NCI-H2029 (cell line): ENCODE measurements at regions not wholly inside any gene's neighbourhood (a gene's known extent, or its start where the extent isn't known, plus 50 kb on each side); places are given as distances from the start of the nearest gene placed in this dataset.

Source experiments
- DNase-seq: peaks from one replicate; lab custom pipeline; 2025; lab: John Stamatoyannopoulos, UW

DNA sequence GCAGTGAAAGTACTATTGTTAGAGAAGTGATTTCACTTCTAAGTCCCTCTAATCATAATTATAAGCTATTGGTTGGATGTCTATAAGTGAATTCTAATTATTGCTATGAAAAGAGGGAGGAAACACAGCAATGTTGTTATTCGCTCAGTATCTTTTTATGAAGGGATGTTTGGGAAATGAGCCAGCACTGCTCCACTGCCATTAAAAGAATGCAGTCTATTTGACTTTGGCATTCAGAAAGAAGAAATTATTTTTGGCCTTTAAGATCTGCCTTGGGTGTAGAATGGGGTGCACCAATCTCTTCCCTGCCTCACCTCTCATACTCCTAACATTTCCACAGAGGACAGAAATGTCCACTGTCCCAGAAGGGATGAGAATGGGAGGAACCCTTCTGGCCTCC is 332.0 kb downstream of the SPATA31D1 start:
- DNase-seq: no peak

DNA sequence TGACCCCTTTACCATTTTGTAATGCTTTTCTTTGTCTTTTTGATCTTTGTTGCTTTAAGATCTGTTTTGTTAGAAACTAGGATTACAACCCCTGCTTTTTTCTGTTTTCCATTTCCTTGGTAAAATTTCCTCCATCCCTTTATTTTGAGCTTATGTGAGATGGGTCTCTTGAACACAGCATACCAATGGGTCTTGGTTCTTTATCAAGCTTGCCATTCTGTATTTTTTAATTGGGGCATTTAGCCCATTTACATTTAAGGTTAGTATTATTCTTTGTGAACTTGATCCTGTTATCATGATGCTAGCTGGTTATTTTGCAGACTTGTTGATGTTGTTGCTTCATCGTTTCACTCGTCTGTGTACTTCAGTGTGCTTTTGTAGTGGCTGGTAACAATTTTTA is 337.3 kb downstream of the SPATA31D1 start:
- no peak for DNase-seq

DNA sequence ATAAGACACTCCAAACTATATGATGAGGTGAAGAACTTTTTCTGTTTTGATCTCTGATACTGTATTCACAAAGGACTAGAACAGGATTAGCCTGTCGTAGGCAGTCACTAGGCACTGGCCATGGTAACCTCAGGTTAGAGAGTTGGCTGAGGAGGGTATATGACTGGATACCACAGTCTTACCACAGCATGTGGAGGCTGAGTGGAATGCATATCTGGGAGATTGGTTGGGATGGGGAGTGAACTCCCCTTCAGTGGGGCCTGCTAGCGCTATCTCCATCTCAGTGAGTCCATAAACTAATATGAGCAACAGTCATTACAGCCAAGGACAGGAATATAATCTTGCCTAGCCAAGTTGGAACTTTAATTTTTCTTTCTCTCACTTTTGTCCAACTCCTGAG is 339.1 kb downstream of the SPATA31D1 start:
- no peak for DNase-seq

DNA sequence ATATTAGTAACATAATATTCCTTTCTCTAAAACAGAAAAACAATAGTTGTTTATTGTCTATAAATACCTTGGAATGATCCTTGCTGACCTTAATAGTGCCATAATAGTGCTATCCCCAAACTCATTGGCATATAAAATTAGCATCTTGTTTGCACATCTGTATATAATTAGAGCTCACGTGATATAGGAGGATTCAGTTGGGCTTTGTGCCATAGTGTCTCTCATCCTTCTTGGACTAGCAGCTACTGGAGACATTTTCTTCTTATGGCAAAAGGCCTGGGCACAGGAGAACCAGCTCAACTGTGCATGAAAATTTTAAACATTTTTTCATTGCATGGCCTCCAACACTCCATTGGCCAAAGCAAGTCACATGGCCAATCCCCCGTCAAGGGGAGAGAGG is 342.5 kb downstream of the SPATA31D1 start:
- no peak for DNase-seq

DNA sequence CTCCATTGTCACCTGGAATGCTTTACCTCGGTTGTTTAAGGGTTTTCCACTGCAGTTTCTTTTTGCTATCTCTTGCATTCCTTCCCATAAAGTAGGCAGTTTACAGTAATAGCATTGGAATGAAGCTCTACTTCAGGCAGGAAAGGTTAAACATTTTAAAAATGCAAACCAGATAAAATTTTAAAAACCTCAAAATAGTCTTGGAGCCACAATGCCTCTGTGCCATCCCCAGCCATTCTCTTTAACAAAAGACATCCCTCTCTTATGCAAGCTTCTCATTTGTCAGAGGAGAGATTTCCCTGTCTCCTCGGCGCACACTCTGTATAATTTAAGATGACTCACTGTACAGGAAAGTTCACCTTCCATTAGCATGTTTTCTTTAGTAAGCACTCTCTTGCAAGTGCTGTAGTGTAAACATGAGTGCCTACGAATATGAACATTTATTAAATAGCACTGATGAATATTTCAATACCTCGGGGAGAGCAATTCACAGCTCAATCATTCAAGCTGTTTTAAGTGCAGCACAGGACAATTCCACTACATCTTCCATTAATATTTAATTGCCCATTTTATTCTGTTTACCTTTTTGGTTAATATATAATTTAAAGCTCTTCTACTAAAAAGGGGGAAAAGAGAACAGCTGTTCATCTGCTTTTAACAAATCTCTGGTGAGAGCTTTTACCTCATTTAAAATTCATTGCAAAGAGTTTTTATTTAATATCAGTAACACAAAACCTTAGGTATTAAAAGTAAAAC is 343.6 kb downstream of the SPATA31D1 start:
- no peak for DNase-seq

DNA sequence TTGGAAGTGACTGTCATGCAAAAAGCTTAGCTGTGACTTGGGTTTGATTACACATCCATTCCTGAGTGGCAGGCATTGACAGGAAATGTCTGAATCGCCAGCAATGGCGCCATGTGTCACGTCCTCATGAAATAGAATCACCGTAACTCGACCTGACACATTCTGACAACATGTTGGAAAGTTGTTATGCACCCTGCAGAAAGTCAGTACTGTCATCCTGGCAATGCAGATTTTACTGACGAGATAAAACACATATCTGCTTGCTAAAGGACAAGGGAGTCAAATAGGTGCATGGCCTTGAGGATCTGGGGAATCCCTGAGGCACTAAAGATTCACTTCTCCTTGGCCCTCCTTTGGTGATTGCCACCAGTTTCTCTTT is 344.2 kb downstream of the SPATA31D1 start:
- DNase-seq: no peak

DNA sequence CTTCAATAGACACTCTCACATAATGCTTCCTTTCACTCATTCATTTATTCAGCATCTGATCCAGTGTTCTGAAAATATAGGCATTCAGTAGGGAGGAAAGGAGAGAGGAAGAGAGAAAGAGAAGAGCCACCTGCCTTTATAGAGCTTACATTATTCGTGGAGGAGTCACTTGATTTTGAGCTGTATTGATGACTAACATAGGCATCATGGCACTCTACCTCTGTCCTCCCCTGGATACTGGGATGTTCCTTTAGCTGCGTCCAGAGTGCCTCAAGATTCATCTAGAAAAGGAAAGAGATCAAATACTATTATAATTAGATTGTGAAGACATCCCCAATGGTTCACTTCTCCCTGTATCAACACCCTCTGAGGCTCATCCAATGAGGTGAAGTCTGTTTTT is 345.1 kb downstream of the SPATA31D1 start:
- DNase-seq: no peak

DNA sequence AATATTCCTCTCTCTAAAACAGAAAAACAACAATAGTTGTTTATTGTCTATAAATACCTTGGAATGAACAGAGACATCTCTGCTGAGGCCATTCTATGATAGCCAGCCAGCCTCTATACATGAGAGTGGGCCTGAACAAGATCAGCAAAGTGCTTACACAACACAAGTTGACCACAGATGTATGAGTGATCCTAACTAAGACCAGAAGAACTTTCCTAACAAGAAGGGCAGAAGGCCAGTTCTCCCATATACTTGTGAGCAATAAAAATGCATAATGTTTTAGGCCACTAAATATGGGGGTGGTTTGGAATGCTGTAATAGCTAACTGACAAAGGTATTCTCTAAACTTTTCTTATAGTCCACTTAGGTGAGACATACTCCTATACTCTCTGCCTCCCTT is 345.7 kb downstream of the SPATA31D1 start:
- no peak for DNase-seq

DNA sequence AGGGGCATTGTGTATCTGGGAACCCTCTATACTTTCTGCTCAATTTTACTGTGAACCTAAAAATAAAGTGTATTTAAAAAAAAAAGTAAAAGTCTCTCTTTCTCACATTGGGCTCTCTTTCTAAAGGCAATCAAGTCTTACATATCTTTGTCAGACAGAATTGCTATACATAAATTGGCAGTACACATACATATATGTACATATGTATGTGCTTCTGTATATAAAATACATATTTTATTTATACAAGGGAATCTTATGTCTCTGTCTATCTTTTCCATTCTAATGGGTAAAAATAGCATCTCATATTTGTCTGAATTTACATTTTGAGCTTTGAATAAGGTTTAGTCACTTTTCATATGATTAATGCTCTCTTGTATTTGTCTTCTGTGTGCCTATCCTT is 348.8 kb downstream of the SPATA31D1 start:
- DNase-seq: no peak

DNA sequence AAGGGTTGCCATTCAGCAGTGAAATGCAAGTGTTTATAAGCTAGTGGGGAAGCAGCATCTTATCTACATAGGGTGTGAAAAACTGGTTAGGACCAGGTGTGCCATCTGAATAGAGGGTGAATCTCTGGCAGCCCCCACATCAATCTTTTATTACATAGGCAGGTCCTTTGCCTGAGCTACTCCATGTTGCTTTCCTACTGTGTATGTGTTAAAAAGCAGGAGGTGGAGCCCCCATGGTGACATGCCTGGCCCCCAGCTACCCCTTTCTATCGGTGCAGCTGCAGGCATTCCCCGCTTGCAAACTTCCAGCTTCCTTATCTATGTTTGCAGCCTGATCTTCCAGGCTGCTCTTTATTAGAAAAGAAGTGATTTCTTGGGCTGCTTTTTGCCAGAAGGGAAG is 353.5 kb downstream of the SPATA31D1 start:
- no peak for DNase-seq

DNA sequence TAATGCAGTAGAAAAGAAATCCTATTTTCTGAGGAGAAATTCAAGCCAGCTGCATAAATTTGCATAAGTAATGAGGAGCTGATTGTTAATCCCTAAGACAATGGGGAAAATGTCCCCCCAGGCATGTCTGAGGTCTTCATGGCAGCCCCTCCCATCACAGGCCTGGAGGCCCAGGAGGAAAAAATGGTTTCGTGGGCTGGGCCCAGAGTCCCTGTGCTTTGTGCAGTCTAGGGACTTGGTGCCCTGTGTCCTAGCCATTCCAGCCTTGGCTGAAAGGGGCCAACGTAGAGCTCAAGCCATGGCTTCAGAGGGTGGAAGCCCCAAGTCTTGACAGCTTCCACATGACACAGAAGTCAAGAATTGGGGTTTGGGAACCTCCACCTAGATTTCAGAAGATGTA is 357.5 kb downstream of the SPATA31D1 start:
- DNase-seq: no peak

DNA sequence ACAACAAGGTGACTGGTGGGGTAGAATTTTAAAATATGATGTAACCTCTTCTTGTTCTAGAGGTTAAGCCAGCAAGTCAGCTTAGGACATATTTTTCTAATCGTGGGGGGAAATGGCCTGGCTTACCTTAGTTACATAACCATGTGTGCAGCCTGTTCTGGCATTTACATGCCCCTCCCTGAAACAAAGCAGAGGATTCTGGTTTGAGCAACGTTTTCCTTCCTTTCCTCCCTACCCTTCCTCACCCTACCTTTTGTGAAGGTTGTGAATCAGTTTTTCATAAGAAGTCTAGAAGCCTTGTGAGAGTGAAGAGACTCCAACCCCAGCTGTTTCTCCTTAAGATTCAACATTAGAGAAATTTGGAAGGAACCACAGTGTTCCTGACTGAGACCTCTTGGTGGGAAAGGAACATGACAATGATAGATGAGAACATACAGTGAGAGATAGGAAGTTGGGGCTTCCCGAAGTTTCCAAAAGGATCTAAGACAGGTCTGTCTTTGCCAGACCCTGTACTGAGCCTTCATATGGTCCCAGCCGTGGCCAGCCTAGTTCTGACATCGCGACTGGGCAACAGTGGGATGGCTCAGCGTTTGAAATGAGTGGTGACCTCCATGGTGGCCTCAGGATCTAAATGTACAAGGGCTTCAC is 365.2 kb downstream of the SPATA31D1 start:
- no peak for DNase-seq

DNA sequence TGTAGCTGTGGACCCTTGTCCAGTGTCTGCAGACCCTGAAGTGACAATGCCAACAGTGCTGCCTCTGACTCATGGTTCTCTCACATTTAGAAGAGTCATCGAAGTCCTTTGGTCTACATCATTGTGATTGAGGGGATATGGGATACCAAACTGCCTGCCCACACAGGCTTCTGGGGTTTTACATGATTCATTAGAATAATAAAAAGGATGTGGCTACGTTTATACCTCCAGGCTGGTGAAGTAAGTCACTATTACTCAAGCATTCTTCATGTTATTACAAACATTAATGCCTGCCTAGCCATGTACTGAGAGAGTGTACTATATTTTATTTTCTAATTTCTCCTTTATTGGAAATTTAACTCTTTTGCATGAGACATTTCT is 365.7 kb downstream of the SPATA31D1 start:
- DNase-seq: no peak

DNA sequence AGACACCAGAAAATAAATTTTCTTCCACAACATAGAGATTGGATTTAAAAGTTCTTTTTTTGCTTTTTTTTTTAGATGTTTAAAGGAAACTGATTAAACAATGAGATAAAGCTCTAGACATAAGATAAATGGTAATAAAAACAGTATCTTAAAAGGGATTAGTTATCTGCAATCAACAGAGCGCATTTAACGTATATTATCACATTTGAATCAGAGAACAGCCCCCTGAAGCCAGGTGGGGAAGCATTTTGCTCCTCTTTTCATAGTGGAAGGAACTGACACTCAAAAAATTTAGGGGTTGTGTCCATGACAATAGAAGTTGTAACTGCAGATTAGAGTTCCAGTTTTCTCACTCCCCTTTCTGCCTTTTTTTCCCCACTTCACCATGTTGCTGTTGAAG is 367.6 kb downstream of the SPATA31D1 start:
- no peak for DNase-seq

DNA sequence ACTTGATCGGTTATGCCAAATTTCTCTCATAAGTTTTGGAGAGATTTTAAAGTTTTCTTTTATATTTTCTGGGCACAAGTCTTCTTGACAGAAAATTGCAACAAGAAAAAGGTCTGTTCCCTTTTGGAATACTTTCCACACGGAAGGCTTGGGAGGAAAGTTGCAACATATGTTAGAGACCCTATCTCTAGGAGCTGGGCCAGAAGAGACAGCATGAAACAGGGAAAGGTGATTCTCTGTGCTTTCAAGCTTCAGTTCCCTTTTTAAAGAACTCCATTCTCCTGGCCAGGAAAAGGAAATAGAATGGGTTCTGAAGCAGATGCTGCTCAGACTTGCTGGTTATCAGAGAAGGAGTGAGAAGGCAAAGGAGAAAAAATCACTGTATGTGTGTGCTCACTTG is 368.3 kb downstream of the SPATA31D1 start:
- DNase-seq: no peak

DNA sequence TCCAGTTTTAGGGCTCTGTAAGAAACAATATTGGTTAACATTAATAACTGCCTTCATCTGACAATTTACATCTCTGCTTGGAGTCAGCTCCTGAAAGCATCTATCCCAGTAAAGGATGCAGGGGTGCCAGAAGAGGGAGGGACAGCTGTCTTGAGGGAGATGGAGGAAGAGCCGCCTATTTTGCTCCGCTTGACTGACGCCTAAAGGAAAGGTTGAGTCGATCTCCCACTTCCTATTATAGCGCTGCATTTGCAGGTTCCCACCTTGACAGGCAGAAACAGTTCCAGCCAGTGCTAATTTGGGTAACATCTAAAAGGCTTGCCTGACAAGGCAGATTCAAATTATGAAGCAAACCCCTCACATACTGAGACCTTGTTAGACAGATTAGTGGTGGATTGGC is 374.6 kb downstream of the SPATA31D1 start:
- DNase-seq: no peak

DNA sequence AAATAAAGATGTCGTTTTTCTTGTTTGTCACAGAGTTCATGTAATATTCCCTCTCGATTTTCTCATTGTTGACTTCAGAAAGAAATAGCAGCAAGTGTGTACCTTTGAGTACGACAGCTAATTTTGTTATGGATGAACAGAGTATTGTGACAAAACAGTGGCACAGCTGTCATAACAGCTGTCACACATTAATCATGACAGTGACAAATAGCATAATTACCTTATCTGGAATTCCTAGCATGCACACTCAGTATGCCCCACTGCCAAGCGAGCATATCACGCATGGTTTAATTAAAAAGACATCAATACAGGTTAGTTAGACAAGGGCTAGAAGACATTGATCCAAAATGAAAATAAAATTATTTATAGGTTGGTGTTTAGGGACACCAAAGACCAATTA is 375.1 kb downstream of the SPATA31D1 start:
- no peak for DNase-seq

DNA sequence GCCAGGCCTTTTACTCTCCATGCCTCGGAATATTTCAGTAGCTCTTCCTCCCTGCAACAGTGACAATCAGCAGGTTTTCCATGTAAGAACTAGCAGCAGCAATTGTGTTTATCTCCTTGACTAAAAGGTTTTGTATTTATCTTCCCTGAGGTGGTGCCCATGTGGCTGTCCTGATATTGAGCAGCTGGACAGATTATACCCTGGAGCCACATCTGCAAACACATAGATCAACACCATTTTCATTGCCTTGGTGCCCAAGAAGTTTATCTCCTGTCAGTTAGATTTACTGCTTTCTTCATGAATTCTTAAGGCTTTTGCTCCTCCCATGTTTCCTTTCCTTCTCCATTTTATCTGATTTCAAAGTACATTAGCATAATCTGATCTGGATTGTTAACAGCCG is 378.4 kb downstream of the SPATA31D1 start:
- no peak for DNase-seq

DNA sequence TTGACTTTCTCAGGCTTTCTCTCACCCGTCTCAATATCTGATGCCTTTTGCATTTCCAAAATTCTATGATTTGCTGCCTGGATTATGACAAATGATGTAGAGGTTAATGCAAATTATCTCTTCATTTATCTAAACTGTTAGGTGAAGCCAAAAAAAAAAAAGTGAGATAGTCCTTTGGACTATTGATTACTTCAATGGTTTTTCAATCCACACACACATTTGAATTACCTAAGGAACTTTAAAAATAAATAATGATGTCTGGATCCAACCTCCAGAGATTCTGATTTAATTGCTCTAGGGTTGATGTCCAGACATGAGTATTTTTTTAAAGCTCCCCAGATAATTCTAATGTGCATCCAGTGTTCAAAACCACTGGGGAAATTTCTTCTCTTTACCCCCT is 379.4 kb downstream of the SPATA31D1 start:
- no peak for DNase-seq

DNA sequence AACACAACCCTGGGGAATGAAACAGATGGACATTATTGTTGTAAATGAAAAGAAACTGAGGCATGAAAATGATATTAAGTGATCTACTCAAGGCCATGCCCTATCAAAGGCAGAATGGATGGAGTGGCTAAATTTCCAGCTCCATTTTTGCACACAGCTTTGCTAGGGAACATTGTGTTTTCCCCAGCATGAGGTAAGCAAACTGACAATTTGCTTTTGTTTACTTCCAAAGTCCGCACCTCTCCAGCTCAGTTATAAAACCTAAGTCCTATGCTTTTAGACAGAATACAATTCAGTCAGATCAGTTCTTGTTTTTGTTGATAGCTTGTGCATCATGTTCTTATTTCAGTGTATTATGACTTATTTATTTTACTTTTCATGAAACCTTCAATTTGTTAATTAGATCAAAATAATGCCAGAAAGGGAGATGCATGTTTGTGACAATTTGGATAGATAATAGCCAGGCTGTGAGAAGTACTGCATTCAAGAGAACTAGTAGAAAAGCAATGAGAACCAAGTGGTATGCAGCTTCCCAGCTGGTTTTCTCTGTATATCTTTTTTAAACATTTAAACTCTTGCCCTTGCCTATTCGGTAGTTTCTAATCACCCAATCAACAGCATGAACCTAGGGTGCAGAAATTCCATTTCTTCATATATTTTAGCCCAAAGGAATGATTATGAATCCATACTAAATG is 380.8 kb downstream of the SPATA31D1 start:
- no peak for DNase-seq

DNA sequence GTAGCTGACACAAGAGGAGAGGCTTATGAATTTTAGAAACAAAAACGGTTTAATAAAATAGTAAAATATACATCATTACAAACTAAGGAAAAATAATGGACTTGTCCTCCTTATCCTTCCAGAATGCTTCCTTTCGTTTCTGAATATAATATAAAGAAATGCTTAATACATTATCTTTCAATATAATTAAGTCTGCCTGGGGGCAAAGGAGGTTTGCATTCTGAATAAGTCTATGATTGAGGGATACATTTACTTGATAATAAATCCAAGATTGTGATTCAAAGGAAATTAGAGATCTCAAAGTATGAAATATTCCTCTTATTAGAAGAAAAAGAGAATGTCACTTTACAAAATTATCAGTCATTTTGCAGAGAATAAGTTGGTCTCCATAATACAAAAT is 386.5 kb downstream of the SPATA31D1 start:
- no peak for DNase-seq

DNA sequence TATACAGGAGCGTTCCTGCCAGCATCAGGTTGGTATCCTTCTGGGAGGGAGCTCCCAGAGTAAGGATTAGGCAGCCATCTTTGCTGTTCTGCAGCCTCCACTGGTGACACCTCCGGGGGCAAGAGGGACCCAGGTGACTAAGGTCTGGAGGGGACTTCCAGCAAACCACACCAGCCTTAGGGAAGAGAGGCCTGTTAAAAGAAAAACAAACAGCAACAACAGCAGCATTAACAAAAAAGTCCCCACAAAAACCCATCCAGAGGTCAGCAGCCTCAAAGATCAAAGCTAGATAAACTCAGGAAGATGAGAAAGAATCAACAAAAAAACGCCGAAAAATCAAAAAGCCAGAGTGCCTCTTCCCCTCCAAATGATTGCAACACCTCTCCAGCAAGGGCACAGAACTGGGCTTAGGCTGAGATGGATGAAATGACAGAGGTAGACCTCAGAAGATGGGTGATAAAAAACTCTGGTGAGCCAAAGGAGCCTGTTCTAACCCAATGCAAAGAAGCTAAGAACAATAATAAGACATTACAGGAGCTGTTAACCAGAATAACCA is 388.2 kb downstream of the SPATA31D1 start:
- no peak for DNase-seq
